GM20000 (cell line): ENCODE measurements at regions not wholly inside any gene's neighbourhood (a gene's known extent, or its start where the extent isn't known, plus 50 kb on each side); places are given as distances from the start of the nearest gene placed in this dataset.

Experiments
- DNase-seq: peaks from one replicate; pipeline ENCODE4 v3.0.0; 2012; ENCODE audit warnings: low spot score
- CTCF ChIP-seq: IDR thresholded peaks from 2 replicates; pipeline ENCODE4 v1.5.1; 2012; ENCODE audit warnings: mild to moderate bottlenecking, control low read depth; ENCODE audit errors: extremely low read depth, missing control alignments

GRCh38 chr3:63022114-63022513 is 146.9 kb upstream of the CADPS start:
- TF ChIP-seq CTCF: no peak

GRCh38 chr3:63026722-63027121 is 151.5 kb upstream of the CADPS start:
- no peak for DNase-seq
- TF ChIP-seq CTCF: no peak

More at GRCh38 chr3:63022114-63022513, 146.9 kb upstream of the CADPS start:
- no peak for DNase-seq

- TF ChIP-seq CTCF: no peak
These were observed 154.1 kb upstream of the CADPS start for GRCh38 chr3:63029326-63029725.

GRCh38 chr3:63029921-63030320 is 154.7 kb upstream of the CADPS start:
- no peak for TF ChIP-seq CTCF
- DNase-seq: no peak

More at GRCh38 chr3:63029326-63029725, 154.1 kb upstream of the CADPS start:
- no peak for DNase-seq

GRCh38 chr3:63030666-63031065 is 155.4 kb upstream of the CADPS start:
- DNase-seq: no peak
- no peak for TF ChIP-seq CTCF

GRCh38 chr3:63032881-63033280 is 157.7 kb upstream of the CADPS start:
- DNase-seq: no peak
- TF ChIP-seq CTCF: no peak

GRCh38 chr3:63034101-63034500 is 158.9 kb upstream of the CADPS start:
- TF ChIP-seq CTCF: no peak
- no peak for DNase-seq
